ENCODE measurements at regions not wholly inside any gene's neighbourhood (a gene's known extent, or its start where the extent isn't known, plus 50 kb on each side); places are given as distances from the start of the nearest gene placed in this dataset.

DNA sequence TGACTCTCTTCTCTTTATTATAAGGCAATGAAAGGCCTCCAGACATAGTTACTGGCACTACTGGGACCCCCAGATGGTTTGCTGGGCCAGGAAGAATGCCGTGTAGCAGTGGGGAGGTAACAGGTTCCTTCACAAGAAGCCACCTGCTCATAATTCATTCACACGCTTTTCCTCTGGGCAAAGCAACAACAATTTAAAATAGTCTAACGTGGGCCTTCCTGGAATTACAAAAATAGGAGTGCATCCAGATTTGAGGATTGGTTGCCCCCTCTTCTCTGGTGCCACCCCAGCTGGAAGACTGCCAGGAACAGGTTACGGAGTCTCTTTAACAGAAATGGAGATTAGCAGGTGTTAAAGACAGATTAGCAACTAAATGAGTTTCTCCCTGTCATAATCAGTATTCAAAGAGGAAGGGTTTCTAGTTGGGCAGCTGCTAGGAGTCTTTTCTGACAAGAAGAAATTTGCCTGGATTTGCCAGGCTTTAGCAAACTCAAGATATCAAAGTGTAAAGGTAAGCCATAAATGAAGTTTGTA, 409.6 kb downstream of the NPIPA8 start:
- no peak for TF ChIP-seq POLR2AphosphoS5 (IDR thresholded peaks at IDR 0.05)
- TF ChIP-seq CTCF (IDR thresholded peaks at IDR 0.05 in 8 of 11, conservative IDR thresholded peaks at IDR 0.05 in 3 of 11), result no peak
